ENCODE measurements at regions not wholly inside any gene's neighbourhood (a gene's known extent, or its start where the extent isn't known, plus 50 kb on each side); places are given as distances from the start of the nearest gene placed in this dataset.

DNA sequence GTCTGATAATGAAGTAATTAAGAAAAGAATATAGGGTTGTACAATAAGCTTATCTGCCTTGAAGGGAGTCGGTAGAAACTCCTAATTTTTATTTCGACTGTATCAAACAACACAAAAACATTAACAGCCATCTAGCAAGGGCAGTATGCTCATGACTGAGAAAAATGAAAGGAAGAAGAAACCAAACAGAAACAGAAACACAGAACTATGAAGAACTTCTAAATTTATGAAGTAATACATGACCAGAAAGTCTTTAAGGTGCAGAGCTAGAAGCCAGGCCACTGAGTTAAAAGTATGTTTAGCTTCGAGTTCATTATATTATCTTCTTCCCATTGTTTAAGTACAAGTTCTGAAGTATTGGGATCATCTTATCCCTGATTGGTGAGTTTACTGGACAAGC is 367.3 kb upstream of the C9orf72 start (continued):
- TF ChIP-seq, protein P1, sequence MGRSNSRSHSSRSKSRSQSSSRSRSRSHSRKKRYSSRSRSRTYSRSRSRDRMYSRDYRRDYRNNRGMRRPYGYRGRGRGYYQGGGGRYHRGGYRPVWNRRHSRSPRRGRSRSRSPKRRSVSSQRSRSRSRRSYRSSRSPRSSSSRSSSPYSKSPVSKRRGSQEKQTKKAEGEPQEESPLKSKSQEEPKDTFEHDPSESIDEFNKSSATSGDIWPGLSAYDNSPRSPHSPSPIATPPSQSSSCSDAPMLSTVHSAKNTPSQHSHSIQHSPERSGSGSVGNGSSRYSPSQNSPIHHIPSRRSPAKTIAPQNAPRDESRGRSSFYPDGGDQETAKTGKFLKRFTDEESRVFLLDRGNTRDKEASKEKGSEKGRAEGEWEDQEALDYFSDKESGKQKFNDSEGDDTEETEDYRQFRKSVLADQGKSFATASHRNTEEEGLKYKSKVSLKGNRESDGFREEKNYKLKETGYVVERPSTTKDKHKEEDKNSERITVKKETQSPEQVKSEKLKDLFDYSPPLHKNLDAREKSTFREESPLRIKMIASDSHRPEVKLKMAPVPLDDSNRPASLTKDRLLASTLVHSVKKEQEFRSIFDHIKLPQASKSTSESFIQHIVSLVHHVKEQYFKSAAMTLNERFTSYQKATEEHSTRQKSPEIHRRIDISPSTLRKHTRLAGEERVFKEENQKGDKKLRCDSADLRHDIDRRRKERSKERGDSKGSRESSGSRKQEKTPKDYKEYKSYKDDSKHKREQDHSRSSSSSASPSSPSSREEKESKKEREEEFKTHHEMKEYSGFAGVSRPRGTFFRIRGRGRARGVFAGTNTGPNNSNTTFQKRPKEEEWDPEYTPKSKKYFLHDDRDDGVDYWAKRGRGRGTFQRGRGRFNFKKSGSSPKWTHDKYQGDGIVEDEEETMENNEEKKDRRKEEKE (IDR thresholded peaks at IDR 0.05): no peak
- TF ChIP-seq HCFC1 (IDR thresholded peaks at IDR 0.05; ENCODE audit: low read length) (no peak), RB1 (IDR thresholded peaks at IDR 0.05; ENCODE audit: borderline replicate concordance) (no peak), PAX5 (IDR thresholded peaks at IDR 0.05; ENCODE audit: borderline replicate concordance, low read depth, low read length) (no peak), ZNF207 (IDR thresholded peaks at IDR 0.05; ENCODE audit: borderline replicate concordance) (no peak), ZNF274 (IDR thresholded peaks at IDR 0.05; ENCODE audit: insufficient read depth, insufficient read length) (no peak), TAF1 (IDR thresholded peaks at IDR 0.05; ENCODE audit: borderline replicate concordance, low read depth, low read length) (no peak)

DNA sequence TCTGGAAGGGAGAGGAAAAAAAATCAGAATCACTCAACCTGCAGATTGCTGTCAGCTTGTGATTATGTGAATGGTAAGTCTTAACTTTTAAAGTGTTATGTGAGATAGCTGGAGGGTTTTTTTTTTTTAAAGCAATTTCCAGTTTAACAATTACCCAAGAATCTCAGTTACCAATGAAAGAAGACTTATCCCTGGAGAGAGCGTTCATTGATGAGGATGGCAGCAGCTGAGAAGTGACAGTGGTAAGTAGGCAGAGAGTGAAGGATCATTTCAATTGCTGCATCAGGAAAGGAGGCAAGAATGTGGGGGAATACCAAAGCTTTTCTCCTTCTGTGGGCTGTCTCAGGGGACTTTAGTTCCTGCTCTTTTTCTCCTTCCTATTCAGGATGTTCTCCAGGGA is 370.2 kb upstream of the C9orf72 start:
- Histone ChIP-seq H4K20me1 (ENCODE audit: control insufficient read depth, insufficient read depth) (no peaks in the 10 kb centered on the region), H3K79me2 (ENCODE audit: control insufficient read depth, insufficient read depth, low read length) (no peaks in the 10 kb centered on the region), H3K36me3 (ENCODE audit: control insufficient read depth in 2 of 2, insufficient read depth in 2 of 2, low read length in 1 of 2) (no peaks in the 10 kb centered on the region), H3K27ac (ENCODE audit: control insufficient read depth, insufficient read depth) (no peak overlapping the region), H3K9me3 (replicated peaks; ENCODE audit: control insufficient read depth, insufficient read depth, low read length) (no peaks in the 10 kb centered on the region), H3K9ac (ENCODE audit: control insufficient read depth, insufficient read depth, low read length) (no peak overlapping the region), H2AFZ (ENCODE audit: control insufficient read depth, low read depth, low read length) (no peak overlapping the region), H3K4me1 (ENCODE audit: control insufficient read depth, insufficient read depth, low read length) (no peaks in the 10 kb centered on the region), H3K4me2 (ENCODE audit: control insufficient read depth, insufficient read depth) (no peak overlapping the region), H3K4me3 (no peak overlapping the region), H3K27me3 (replicated peaks in 1 of 2; ENCODE audit: control insufficient read depth in 2 of 2, insufficient read depth in 2 of 2, low read length in 1 of 2) (no peaks in the 10 kb centered on the region)
- no TSS peak for BruUV-seq (replicated peaks)
- 0% methylated on average over 1 of the region's 1 CpG for WGBS (ENCODE audit: insufficient coverage, insufficient replicate concordance, low lambda C conversion rate, missing lambda C conversion rate)
- ChIA-PET SMC1A (ENCODE audit: uncharacterized antibody, unreplicated experiment) (no interaction called here), RAD21 (ENCODE audit: unreplicated experiment) (no interaction called here), CTCF (no interaction called here), POLR2A (no interaction called here)
- FAIRE-seq (no peak), DNase-seq (ENCODE audit: low read depth, low spot score) (no peak), ATAC-seq (no peak)
- in situ Hi-C loops (cut with MboI) (no loop called here), intact Hi-C loops (cut with micrococcal nuclease; ENCODE audit: unreplicated experiment) (no loop called here)
- TF ChIP-seq SMC3 (IDR thresholded peaks at IDR 0.05; ENCODE audit: borderline replicate concordance, low read length): no peak
- no peak for TF ChIP-seq PAX8 (IDR thresholded peaks at IDR 0.05)
- TF ChIP-seq, protein P2, sequence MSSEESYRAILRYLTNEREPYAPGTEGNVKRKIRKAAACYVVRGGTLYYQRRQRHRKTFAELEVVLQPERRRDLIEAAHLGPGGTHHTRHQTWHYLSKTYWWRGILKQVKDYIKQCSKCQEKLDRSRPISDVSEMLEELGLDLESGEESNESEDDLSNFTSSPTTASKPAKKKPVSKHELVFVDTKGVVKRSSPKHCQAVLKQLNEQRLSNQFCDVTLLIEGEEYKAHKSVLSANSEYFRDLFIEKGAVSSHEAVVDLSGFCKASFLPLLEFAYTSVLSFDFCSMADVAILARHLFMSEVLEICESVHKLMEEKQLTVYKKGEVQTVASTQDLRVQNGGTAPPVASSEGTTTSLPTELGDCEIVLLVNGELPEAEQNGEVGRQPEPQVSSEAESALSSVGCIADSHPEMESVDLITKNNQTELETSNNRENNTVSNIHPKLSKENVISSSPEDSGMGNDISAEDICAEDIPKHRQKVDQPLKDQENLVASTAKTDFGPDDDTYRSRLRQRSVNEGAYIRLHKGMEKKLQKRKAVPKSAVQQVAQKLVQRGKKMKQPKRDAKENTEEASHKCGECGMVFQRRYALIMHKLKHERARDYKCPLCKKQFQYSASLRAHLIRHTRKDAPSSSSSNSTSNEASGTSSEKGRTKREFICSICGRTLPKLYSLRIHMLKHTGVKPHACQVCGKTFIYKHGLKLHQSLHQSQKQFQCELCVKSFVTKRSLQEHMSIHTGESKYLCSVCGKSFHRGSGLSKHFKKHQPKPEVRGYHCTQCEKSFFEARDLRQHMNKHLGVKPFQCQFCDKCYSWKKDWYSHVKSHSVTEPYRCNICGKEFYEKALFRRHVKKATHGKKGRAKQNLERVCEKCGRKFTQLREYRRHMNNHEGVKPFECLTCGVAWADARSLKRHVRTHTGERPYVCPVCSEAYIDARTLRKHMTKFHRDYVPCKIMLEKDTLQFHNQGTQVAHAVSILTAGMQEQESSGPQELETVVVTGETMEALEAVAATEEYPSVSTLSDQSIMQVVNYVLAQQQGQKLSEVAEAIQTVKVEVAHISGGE (CRISPR knock-in tag; IDR thresholded peaks at IDR 0.05): no peak
- no peak for TF ChIP-seq TAF1 (IDR thresholded peaks at IDR 0.05; ENCODE audit: borderline replicate concordance, low read depth, low read length)
- TF ChIP-seq, protein P3, sequence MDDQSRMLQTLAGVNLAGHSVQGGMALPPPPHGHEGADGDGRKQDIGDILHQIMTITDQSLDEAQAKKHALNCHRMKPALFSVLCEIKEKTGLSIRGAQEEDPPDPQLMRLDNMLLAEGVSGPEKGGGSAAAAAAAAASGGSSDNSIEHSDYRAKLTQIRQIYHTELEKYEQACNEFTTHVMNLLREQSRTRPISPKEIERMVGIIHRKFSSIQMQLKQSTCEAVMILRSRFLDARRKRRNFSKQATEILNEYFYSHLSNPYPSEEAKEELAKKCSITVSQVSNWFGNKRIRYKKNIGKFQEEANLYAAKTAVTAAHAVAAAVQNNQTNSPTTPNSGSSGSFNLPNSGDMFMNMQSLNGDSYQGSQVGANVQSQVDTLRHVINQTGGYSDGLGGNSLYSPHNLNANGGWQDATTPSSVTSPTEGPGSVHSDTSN (IDR thresholded peaks at IDR 0.05; ENCODE audit: insufficient replicate concordance, low read depth, low read length): no peak
- no peak for TF ChIP-seq SIN3A (IDR thresholded peaks at IDR 0.05; ENCODE audit: low read depth, low read length)
- TF ChIP-seq ZNF24 (IDR thresholded peaks at IDR 0.05): no peak
- no peak for TF ChIP-seq HCFC1 (IDR thresholded peaks at IDR 0.05; ENCODE audit: low read length)
- no peak for TF ChIP-seq SREBF2 (IDR thresholded peaks at IDR 0.05; ENCODE audit: low read length)
- no peak for TF ChIP-seq PML (IDR thresholded peaks at IDR 0.05; ENCODE audit: low read length)
